GM23248 (cell line): ENCODE measurements at regions not wholly inside any gene's neighbourhood (a gene's known extent, or its start where the extent isn't known, plus 50 kb on each side); places are given as distances from the start of the nearest gene placed in this dataset.
"Not testable (repeated sequence)": the region's sequence is repeated elsewhere in the genome, so short reads cannot be mapped to it uniquely, and the experiment has no call there.

ENCODE experiments used
- DNase-seq: peaks from one replicate; pipeline ENCODE4 v3.0.0-alpha.2; 2015
- H2AFZ ChIP-seq: fragments of 200-600 bp; sonication (generic); 2 replicates; pipeline ENCODE4 v1.6.1; 2016; ENCODE audit warnings: antibody characterized with exemption
- H3F3A ChIP-seq: fragments of 200-600 bp; sonication (generic); 2 replicates; pipeline ENCODE4 v1.6.1; 2016; ENCODE audit warnings: mild to moderate bottlenecking, antibody characterized with exemption, mixed run types; ENCODE audit not compliant: insufficient read depth
- H3K27ac ChIP-seq: fragments of 200-600 bp; sonication (generic); 2 replicates; pipeline ENCODE4 v1.5.1; 2016; ENCODE audit warnings: mild to moderate bottlenecking
- H3K27me3 ChIP-seq: fragments of 200-600 bp; sonication (generic); replicated peaks from 2 replicates; pipeline ENCODE4 v1.6.1; 2016; ENCODE audit warnings: mild to moderate bottlenecking; ENCODE audit not compliant: insufficient read depth
- H3K36me3 ChIP-seq: fragments of 200-600 bp; sonication (generic); 2 replicates; pipeline ENCODE4 v1.6.1; 2016; ENCODE audit warnings: low read depth, mild to moderate bottlenecking
- H3K4me1 ChIP-seq: fragments of 200-600 bp; sonication (generic); 2 replicates; pipeline ENCODE4 v1.6.1; 2016; ENCODE audit warnings: mild to moderate bottlenecking; ENCODE audit not compliant: insufficient read depth
- H3K4me2 ChIP-seq: fragments of 200-600 bp; sonication (generic); one replicate; pipeline ENCODE4 v1.6.1; 2016; ENCODE audit warnings: mild to moderate bottlenecking; ENCODE audit not compliant: unreplicated experiment
- H3K4me3 ChIP-seq: fragments of 200-600 bp; sonication (generic); 2 replicates; pipeline ENCODE4 v1.5.1; 2016; ENCODE audit warnings: mild to moderate bottlenecking
- H3K79me2 ChIP-seq: fragments of 200-600 bp; sonication (generic); 2 replicates; pipeline ENCODE4 v1.6.1; 2016; ENCODE audit warnings: mild to moderate bottlenecking; ENCODE audit not compliant: insufficient read depth
- H3K9ac ChIP-seq: fragments of 200-600 bp; sonication (generic); 2 replicates; pipeline ENCODE4 v1.6.1; 2016; ENCODE audit warnings: mild to moderate bottlenecking
- H3K9me2 ChIP-seq: fragments of 200-600 bp; sonication (generic); 2 replicates; pipeline ENCODE4 v1.6.1; 2016; ENCODE audit warnings: mixed run types, mild to moderate bottlenecking, moderate library complexity; ENCODE audit not compliant: insufficient read depth
- H3K9me3 ChIP-seq: fragments of 200-600 bp; sonication (generic); one replicate; pipeline ENCODE4 v1.6.1; 2017; ENCODE audit warnings: low read depth
- H4K20me1 ChIP-seq: fragments of 200-600 bp; sonication (generic); 2 replicates; pipeline ENCODE4 v1.6.0; 2016; ENCODE audit not compliant: insufficient read depth
- EZH2 ChIP-seq: fragments of 200-600 bp; sonication (generic); IDR thresholded peaks from 2 replicates; pipeline ENCODE4 v1.6.1; 2018; ENCODE audit warnings: antibody characterized with exemption, mild to moderate bottlenecking; ENCODE audit not compliant: insufficient read depth, poor library complexity, severe bottlenecking
- EZH2phosphoT487 ChIP-seq: fragments of 200-600 bp; sonication (generic); IDR thresholded peaks from 2 replicates; pipeline ENCODE4 v1.6.1; 2018; ENCODE audit warnings: antibody characterized with exemption, moderate library complexity, mild to moderate bottlenecking, low read depth; ENCODE audit not compliant: insufficient read depth
- WGBS, 2 experiments: methylation state at CpG; one replicate each; pipeline ENCODE4 v1.1.6; 2015 to 2017; ENCODE audit warnings: low lambda C conversion rate in 2 of 2, low coverage in 1 of 2; ENCODE audit errors: missing lambda C conversion rate in 2 of 2; 5-methylcytosine and 5-hydroxymethylcytosine counted together
- in situ Hi-C: fragments of 300-500 bp; cut with MboI; formaldehyde crosslinking; loops from 2 replicates; pipeline ENCODE4 v1.15.0; 2020

GRCh38 chr12:5273709-5274108 lies 158.2 kb upstream of the NTF3 start:
- Histone ChIP-seq H3K4me1 (no peaks in the 10 kb centered on the region), H3F3A (no peaks in the 10 kb centered on the region), H3K36me3 (no peaks in the 10 kb centered on the region), H3K9me3 (no peaks in the 10 kb centered on the region), H3K4me3 (no peak overlapping the region), H3K9me2 (no peaks in the 10 kb centered on the region), H3K4me2 (no peak overlapping the region), H3K9ac (no peak overlapping the region), H3K79me2 (no peaks in the 10 kb centered on the region), H3K27ac (no peak overlapping the region), H4K20me1 (no peaks in the 10 kb centered on the region), H2AFZ (no peak overlapping the region), H3K27me3 (no peaks in the 10 kb centered on the region)
- TF ChIP-seq EZH2 (no peak), EZH2phosphoT487 (no peak)
- 72 to 78% methylated on average over 8 of the region's 8 CpGs for WGBS, 2 experiments
- no peak for DNase-seq
- in situ Hi-C loops, result no loop called here

- H2AFZ ChIP-seq, result no peak overlapping the region
- H3K9me3 ChIP-seq, result no peaks in the 10 kb centered on the region
- H3K9ac ChIP-seq, result no peak overlapping the region
- H3K4me1 ChIP-seq, result no peaks in the 10 kb centered on the region
- H3K27me3 ChIP-seq, result no peaks in the 10 kb centered on the region
- TF ChIP-seq EZH2phosphoT487, result no peak
- no peak for TF ChIP-seq EZH2
- no peak for DNase-seq
- 77 to 81% methylated on average over 4 of the region's 4 CpGs for WGBS, 2 experiments
- no peaks in the 10 kb centered on the region for H4K20me1 ChIP-seq
- no peak overlapping the region for H3K4me2 ChIP-seq
- H3K4me3 ChIP-seq, result no peak overlapping the region
- H3K36me3 ChIP-seq, result no peaks in the 10 kb centered on the region
- H3K79me2 ChIP-seq, result no peaks in the 10 kb centered on the region
- no peak overlapping the region for H3K27ac ChIP-seq
- in situ Hi-C loops, result no loop called here
- H3F3A ChIP-seq, result no peaks in the 10 kb centered on the region
- no peaks in the 10 kb centered on the region for H3K9me2 ChIP-seq
Measured at GRCh38 chr12:5276327-5276880, 155.5 kb upstream of the NTF3 start.

GRCh38 chr12:5280086-5280485 lies 151.8 kb upstream of the NTF3 start:
- H3K4me1 ChIP-seq, result no peaks in the 10 kb centered on the region
- no peaks in the 10 kb centered on the region for H3F3A ChIP-seq
- no peak overlapping the region for H3K9ac ChIP-seq
- H2AFZ ChIP-seq, result no peak overlapping the region
- no peaks in the 10 kb centered on the region for H3K36me3 ChIP-seq
- H3K27me3 ChIP-seq, result no peaks in the 10 kb centered on the region; the same call in 1 of the 2 replicates
- no peaks in the 10 kb centered on the region for H3K79me2 ChIP-seq
- H3K4me3 ChIP-seq, result no peak overlapping the region
- H3K9me2 ChIP-seq, result no peaks in the 10 kb centered on the region
- no peak overlapping the region for H3K27ac ChIP-seq
- H4K20me1 ChIP-seq, result no peaks in the 10 kb centered on the region
- WGBS, 2 experiments, result 29% methylated on average over 5 of the region's 5 CpGs
- no peak overlapping the region for H3K4me2 ChIP-seq
- DNase-seq, result peak; percentile 15
- H3K9me3 ChIP-seq, result no peaks in the 10 kb centered on the region
- no peak for TF ChIP-seq EZH2phosphoT487
- no peak for TF ChIP-seq EZH2
- in situ Hi-C loops, result no loop called here

GRCh38 chr12:5290368-5290767 lies 141.5 kb upstream of the NTF3 start:
- H3K27me3 ChIP-seq, H3K4me3 ChIP-seq, DNase-seq, H3K4me2 ChIP-seq, in situ Hi-C loops, H2AFZ ChIP-seq, H3F3A ChIP-seq, H3K36me3 ChIP-seq, H3K9ac ChIP-seq, H3K4me1 ChIP-seq, H3K9me2 ChIP-seq, H4K20me1 ChIP-seq, H3K79me2 ChIP-seq, H3K27ac ChIP-seq, H3K9me3 ChIP-seq: not testable (repeated sequence)
- WGBS, 2 experiments, result 50 to 60% methylated on average over 13 to 21 of the region's 21 CpGs

GRCh38 chr12:5292651-5293050 lies 139.3 kb upstream of the NTF3 start:
- no peaks in the 10 kb centered on the region for H3K79me2 ChIP-seq
- no peaks in the 10 kb centered on the region for H3K27me3 ChIP-seq
- no peak for DNase-seq
- H3K4me2 ChIP-seq, result no peak overlapping the region
- H4K20me1 ChIP-seq, result no peaks in the 10 kb centered on the region
- no peaks in the 10 kb centered on the region for H3K36me3 ChIP-seq
- TF ChIP-seq EZH2phosphoT487 (no peak), EZH2 (no peak)
- H2AFZ ChIP-seq, result no peak overlapping the region
- no peaks in the 10 kb centered on the region for H3K9me2 ChIP-seq
- no peak overlapping the region for H3K27ac ChIP-seq
- no peak overlapping the region for H3K9ac ChIP-seq
- H3F3A ChIP-seq, result no peaks in the 10 kb centered on the region
- no peaks in the 10 kb centered on the region for H3K9me3 ChIP-seq
- H3K4me3 ChIP-seq, result no peak overlapping the region
- H3K4me1 ChIP-seq, result peaks cover 6% of the 10 kb centered on the region; the same call in 1 of the 2 replicates
- in situ Hi-C loops, result no loop called here
- WGBS, 2 experiments, result 68 to 77% methylated on average over 5 of the region's 5 CpGs
